ENCODE measurements at regions not wholly inside any gene's neighbourhood (a gene's known extent, or its start where the extent isn't known, plus 50 kb on each side); places are given as distances from the start of the nearest gene placed in this dataset.

DNA sequence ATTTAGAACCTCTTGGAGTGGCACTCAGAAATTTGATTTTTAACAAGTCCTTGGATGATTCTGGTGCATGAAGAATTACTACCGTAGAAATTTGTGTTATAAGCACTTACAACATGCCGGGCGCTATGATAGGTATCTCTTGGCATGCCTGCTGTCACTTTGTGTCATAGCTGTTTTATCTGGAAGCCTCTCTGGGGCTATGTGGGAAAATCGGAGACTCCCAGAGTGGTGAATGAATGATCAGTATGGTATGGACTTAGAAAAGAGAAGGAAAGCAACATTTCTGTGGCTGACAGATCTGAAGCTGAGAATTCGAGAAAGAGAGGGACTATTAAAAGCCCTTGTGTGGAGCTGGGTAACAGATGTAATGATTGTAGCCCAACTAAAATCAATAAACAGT lies 177.4 kb upstream of the MAMLD1 start:
- no peak overlapping the region for H3K4me3 ChIP-seq
- H3K27me3 ChIP-seq = no peaks in the 10 kb centered on the region
- no peaks in the 10 kb centered on the region for H3K9me3 ChIP-seq (ENCODE audit: low read depth)
- H3K4me1 ChIP-seq (ENCODE audit: insufficient read depth) = no peaks in the 10 kb centered on the region
- no peaks in the 10 kb centered on the region for H3K79me2 ChIP-seq
- no peaks in the 10 kb centered on the region for H3K9me2 ChIP-seq (replicated peaks; ENCODE audit: insufficient read depth)
- no peaks in the 10 kb centered on the region for H4K20me1 ChIP-seq (ENCODE audit: insufficient read depth, poor library complexity, severe bottlenecking)
- TF ChIP-seq EZH2 (IDR thresholded peaks at IDR 0.05; ENCODE audit: borderline replicate concordance) = no peak
- TF ChIP-seq, protein P1, sequence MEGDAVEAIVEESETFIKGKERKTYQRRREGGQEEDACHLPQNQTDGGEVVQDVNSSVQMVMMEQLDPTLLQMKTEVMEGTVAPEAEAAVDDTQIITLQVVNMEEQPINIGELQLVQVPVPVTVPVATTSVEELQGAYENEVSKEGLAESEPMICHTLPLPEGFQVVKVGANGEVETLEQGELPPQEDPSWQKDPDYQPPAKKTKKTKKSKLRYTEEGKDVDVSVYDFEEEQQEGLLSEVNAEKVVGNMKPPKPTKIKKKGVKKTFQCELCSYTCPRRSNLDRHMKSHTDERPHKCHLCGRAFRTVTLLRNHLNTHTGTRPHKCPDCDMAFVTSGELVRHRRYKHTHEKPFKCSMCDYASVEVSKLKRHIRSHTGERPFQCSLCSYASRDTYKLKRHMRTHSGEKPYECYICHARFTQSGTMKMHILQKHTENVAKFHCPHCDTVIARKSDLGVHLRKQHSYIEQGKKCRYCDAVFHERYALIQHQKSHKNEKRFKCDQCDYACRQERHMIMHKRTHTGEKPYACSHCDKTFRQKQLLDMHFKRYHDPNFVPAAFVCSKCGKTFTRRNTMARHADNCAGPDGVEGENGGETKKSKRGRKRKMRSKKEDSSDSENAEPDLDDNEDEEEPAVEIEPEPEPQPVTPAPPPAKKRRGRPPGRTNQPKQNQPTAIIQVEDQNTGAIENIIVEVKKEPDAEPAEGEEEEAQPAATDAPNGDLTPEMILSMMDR (IDR thresholded peaks at IDR 0.05; ENCODE audit: poor library complexity) = no peak
- no peak for TF ChIP-seq EZH2phosphoT487 (IDR thresholded peaks at IDR 0.05; ENCODE audit: low read depth, severe bottlenecking, unreplicated experiment)
- WGBS (ENCODE audit: low lambda C conversion rate, missing lambda C conversion rate) = 75% methylated on average over 5 of the region's 5 CpGs
- H3K36me3 ChIP-seq (replicated peaks; ENCODE audit: insufficient read depth, low read depth) = no peaks in the 10 kb centered on the region
- no peak overlapping the region for H2AFZ ChIP-seq
- no peak overlapping the region for H3K4me2 ChIP-seq
- H3K27ac ChIP-seq = no peak overlapping the region
- DNase-seq (ENCODE audit: low spot score) = no peak

DNA sequence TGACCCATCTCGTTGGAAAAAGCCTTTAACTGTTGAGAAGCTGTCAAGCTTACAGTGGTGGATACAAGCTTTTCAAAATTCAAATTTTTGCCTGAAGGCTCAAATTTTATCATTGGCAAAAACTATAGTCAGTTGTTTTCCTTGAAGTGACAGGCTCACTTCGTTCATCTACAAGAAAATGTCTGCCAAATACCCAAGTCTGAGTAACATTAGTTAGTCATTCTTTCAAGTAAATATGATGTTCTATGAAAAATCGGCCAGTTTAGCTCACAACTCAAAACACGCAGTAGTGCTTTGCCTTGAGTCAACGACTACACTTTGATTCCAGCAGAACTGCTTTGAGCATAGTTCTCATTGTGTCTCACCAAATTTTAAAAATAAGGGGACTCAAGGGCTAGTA lies 170.3 kb upstream of the MAMLD1 start:
- Histone ChIP-seq H3K27me3 (no peaks in the 10 kb centered on the region), H3K4me3 (no peak overlapping the region), H2AFZ (no peak overlapping the region), H3K4me1 (ENCODE audit: insufficient read depth) (no peaks in the 10 kb centered on the region), H3K9me2 (replicated peaks; ENCODE audit: insufficient read depth) (no peaks in the 10 kb centered on the region), H3K9me3 (ENCODE audit: low read depth) (no peaks in the 10 kb centered on the region), H3K4me2 (no peak overlapping the region), H4K20me1 (ENCODE audit: insufficient read depth, poor library complexity, severe bottlenecking) (no peaks in the 10 kb centered on the region), H3K36me3 (replicated peaks; ENCODE audit: insufficient read depth, low read depth) (no peaks in the 10 kb centered on the region), H3K27ac (no peak overlapping the region), H3K79me2 (no peaks in the 10 kb centered on the region)
- DNase-seq (ENCODE audit: low spot score) = no peak
- 69% methylated on average over 5 of the region's 5 CpGs for WGBS (ENCODE audit: low lambda C conversion rate, missing lambda C conversion rate)
- TF ChIP-seq EZH2phosphoT487 (IDR thresholded peaks at IDR 0.05; ENCODE audit: low read depth, severe bottlenecking, unreplicated experiment) (no peak), EZH2 (IDR thresholded peaks at IDR 0.05; ENCODE audit: borderline replicate concordance) (no peak)
- TF ChIP-seq, protein P1 (IDR thresholded peaks at IDR 0.05; ENCODE audit: poor library complexity) = no peak

DNA sequence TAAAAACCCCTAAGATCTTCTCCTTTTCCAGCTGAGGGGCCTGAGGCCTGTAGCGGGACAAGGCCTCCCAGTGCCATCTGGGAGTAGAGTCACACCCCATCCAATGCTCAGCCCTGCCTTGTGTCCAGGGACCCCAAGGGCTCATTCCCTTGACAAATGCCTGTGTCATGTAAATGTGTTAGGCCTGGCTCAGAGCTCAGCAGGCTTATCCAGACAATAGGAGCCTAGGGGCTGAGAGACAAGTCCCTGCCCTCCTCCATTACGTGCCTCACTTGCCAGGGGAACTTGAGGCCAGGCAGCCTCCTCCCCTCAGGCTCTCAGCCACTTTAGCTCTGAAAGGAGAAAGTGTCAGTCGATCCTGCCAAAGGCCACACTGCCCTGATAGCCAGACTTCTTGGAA lies 166.8 kb upstream of the MAMLD1 start:
- TF ChIP-seq EZH2 (IDR thresholded peaks at IDR 0.05; ENCODE audit: borderline replicate concordance) = no peak
- TF ChIP-seq, protein P1 (IDR thresholded peaks at IDR 0.05; ENCODE audit: poor library complexity) = no peak
- TF ChIP-seq EZH2phosphoT487 (IDR thresholded peaks at IDR 0.05; ENCODE audit: low read depth, severe bottlenecking, unreplicated experiment) = no peak
- H3K4me3 ChIP-seq = no peak overlapping the region
- H3K9me3 ChIP-seq (ENCODE audit: low read depth) = no peaks in the 10 kb centered on the region
- H3K27ac ChIP-seq = no peak overlapping the region
- H3K4me1 ChIP-seq (ENCODE audit: insufficient read depth) = no peaks in the 10 kb centered on the region
- no peaks in the 10 kb centered on the region for H4K20me1 ChIP-seq (ENCODE audit: insufficient read depth, poor library complexity, severe bottlenecking)
- 61% methylated on average over 3 of the region's 3 CpGs for WGBS (ENCODE audit: low lambda C conversion rate, missing lambda C conversion rate)
- DNase-seq (ENCODE audit: low spot score) = no peak
- H3K79me2 ChIP-seq = no peaks in the 10 kb centered on the region
- no peaks in the 10 kb centered on the region for H3K27me3 ChIP-seq
- H3K4me2 ChIP-seq = no peak overlapping the region
- no peaks in the 10 kb centered on the region for H3K36me3 ChIP-seq (replicated peaks; ENCODE audit: insufficient read depth, low read depth)
- no peak overlapping the region for H2AFZ ChIP-seq
- no peaks in the 10 kb centered on the region for H3K9me2 ChIP-seq (replicated peaks; ENCODE audit: insufficient read depth)

DNA sequence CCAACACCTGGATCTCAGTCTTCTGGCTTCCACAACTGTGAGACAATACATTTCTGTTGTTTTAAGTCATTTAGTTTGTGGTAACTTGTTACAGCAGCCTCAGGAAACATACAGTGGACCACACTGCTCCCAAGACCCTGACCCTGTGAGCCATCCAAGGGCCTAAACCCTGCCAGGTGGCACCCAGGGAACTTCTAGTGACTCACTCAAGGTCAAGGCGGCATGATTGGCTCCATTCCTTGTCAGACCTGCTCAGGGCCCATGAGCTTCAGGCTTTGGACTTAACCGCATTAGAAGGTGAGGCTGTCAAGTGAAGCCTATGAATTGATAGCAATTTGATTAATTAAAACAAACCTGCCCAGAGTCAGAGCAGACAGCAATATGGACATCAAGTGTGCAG lies 165.7 kb upstream of the MAMLD1 start:
- TF ChIP-seq EZH2phosphoT487 (IDR thresholded peaks at IDR 0.05; ENCODE audit: low read depth, severe bottlenecking, unreplicated experiment) = no peak
- H3K9me2 ChIP-seq (replicated peaks; ENCODE audit: insufficient read depth) = no peaks in the 10 kb centered on the region
- 72% methylated on average over 2 of the region's 2 CpGs for WGBS (ENCODE audit: low lambda C conversion rate, missing lambda C conversion rate)
- no peak overlapping the region for H3K4me3 ChIP-seq
- no peaks in the 10 kb centered on the region for H3K27me3 ChIP-seq
- H3K4me2 ChIP-seq = no peak overlapping the region
- H3K27ac ChIP-seq = no peak overlapping the region
- no peaks in the 10 kb centered on the region for H3K36me3 ChIP-seq (replicated peaks; ENCODE audit: insufficient read depth, low read depth)
- H4K20me1 ChIP-seq (ENCODE audit: insufficient read depth, poor library complexity, severe bottlenecking) = no peaks in the 10 kb centered on the region
- H3K4me1 ChIP-seq (ENCODE audit: insufficient read depth) = no peaks in the 10 kb centered on the region
- no peak overlapping the region for H2AFZ ChIP-seq
- no peak for DNase-seq (ENCODE audit: low spot score)
- no peaks in the 10 kb centered on the region for H3K9me3 ChIP-seq (ENCODE audit: low read depth)
- H3K79me2 ChIP-seq = no peaks in the 10 kb centered on the region
